GM23338 (cell line): ENCODE measurements at regions not wholly inside any gene's neighbourhood (a gene's known extent, or its start where the extent isn't known, plus 50 kb on each side); places are given as distances from the start of the nearest gene placed in this dataset.
A peak's percentile ranks its signal among the peaks of the same experiment; 100 is the strongest.

Experiments used
- ATAC-seq: fragments of 200-7000 bp; cut with Tn5 transposase; 3 replicates; pipeline ENCODE4 v1.9.1; 2020
- DNase-seq: peaks from one replicate; pipeline ENCODE4 v3.0.0-alpha.2; 2015; ENCODE audit warnings: low spot score
- H2AFZ ChIP-seq: fragments of 200-600 bp; sonication (generic); 2 replicates; pipeline ENCODE4 v1.8.0; 2016; ENCODE audit warnings: antibody characterized with exemption, mild to moderate bottlenecking, moderate library complexity
- H3F3A ChIP-seq: fragments of 200-600 bp; sonication (generic); replicated peaks from 2 replicates; pipeline ENCODE4 v1.8.0; 2017; ENCODE audit warnings: antibody characterized with exemption, mixed run types, low read depth
- H3K27ac ChIP-seq: fragments of 200-600 bp; sonication (generic); 2 replicates; pipeline ENCODE4 v1.6.1; 2016; ENCODE audit warnings: low read depth
- H3K27me3 ChIP-seq: fragments of 200-600 bp; sonication (generic); 2 replicates; pipeline ENCODE4 v1.8.0; 2016; ENCODE audit warnings: mild to moderate bottlenecking, mixed run types, moderate library complexity; ENCODE audit not compliant: insufficient read depth
- H3K36me3 ChIP-seq: fragments of 200-600 bp; sonication (generic); 2 replicates; pipeline ENCODE4 v1.8.0; 2016; ENCODE audit warnings: mild to moderate bottlenecking; ENCODE audit not compliant: insufficient read depth
- H3K4me1 ChIP-seq: fragments of 200-600 bp; sonication (generic); 2 replicates; pipeline ENCODE4 v1.8.0; 2016; ENCODE audit warnings: mild to moderate bottlenecking, moderate library complexity; ENCODE audit not compliant: insufficient read depth
- H3K4me2 ChIP-seq: fragments of 200-600 bp; sonication (generic); 2 replicates; pipeline ENCODE4 v1.7.1; 2017; ENCODE audit warnings: mixed run types
- H3K4me3 ChIP-seq: fragments of 200-600 bp; sonication (generic); 2 replicates; pipeline ENCODE4 v1.6.1; 2016; ENCODE audit warnings: mixed run types
- H3K79me2 ChIP-seq: fragments of 200-600 bp; sonication (generic); replicated peaks from 2 replicates; pipeline ENCODE4 v1.8.0; 2017; ENCODE audit warnings: mild to moderate bottlenecking; ENCODE audit not compliant: insufficient read depth
- H3K9me2 ChIP-seq: fragments of 200-600 bp; sonication (generic); 2 replicates; pipeline ENCODE4 v1.8.0; 2017; ENCODE audit not compliant: insufficient read depth
- H4K20me1 ChIP-seq: fragments of 200-600 bp; sonication (generic); replicated peaks from 2 replicates; pipeline ENCODE4 v1.8.0; 2017; ENCODE audit warnings: mild to moderate bottlenecking; ENCODE audit not compliant: insufficient read depth
- H3K27ac Mint-ChIP-seq: 2 replicates; pipeline ENCODE4 v1.8.0; 2020; ENCODE audit warnings: inconsistent platforms, mild to moderate bottlenecking, moderate library complexity, mixed read lengths
- H3K27me3 Mint-ChIP-seq: 3 replicates; pipeline ENCODE4 v1.8.0; 2022; ENCODE audit warnings: low read depth, mild to moderate bottlenecking, moderate library complexity, mixed read lengths, inconsistent platforms; ENCODE audit not compliant: insufficient read depth, poor library complexity
- H3K36me3 Mint-ChIP-seq: 3 replicates; pipeline ENCODE4 v1.8.0; 2021; ENCODE audit warnings: low read depth, mild to moderate bottlenecking, inconsistent platforms, moderate library complexity, mixed read lengths
- H3K4me1 Mint-ChIP-seq: 3 replicates; pipeline ENCODE4 v1.8.0; 2020; ENCODE audit warnings: mild to moderate bottlenecking, inconsistent platforms, mixed read lengths
- H3K4me3 Mint-ChIP-seq: 3 replicates; pipeline ENCODE4 v1.8.0; 2021; ENCODE audit warnings: moderate library complexity, mild to moderate bottlenecking, inconsistent platforms, mixed read lengths
- H3K9me3 Mint-ChIP-seq: 3 replicates; pipeline ENCODE4 v1.8.0; 2020; ENCODE audit warnings: moderate library complexity, mild to moderate bottlenecking, inconsistent platforms, mixed read lengths
- CREB1 ChIP-seq: fragments of 250-450 bp; sonication (Bioruptor Pico); IDR thresholded peaks from 2 replicates; pipeline ENCODE4 v1.5.0; 2020; ENCODE audit warnings: low read depth, mild to moderate bottlenecking, moderate library complexity
- CTCF ChIP-seq, 2 experiments: fragments of 200-600 bp in 1 of 2; sonication (generic) in 1 of 2; conservative IDR thresholded peaks; 2 replicates each; pipeline versions ENCODE4 v1.5.1 to v1.6.1; 2016 to 2017; ENCODE audit warnings: antibody characterized with exemption in 2 of 2, low read depth in 2 of 2, mild to moderate bottlenecking in 2 of 2, moderate library complexity in 1 of 2
- ETS1 ChIP-seq: IDR thresholded peaks from 2 replicates; pipeline ENCODE4 v1.6.1; 2016; ENCODE audit warnings: antibody characterized with exemption
- EZH2 ChIP-seq: fragments of 200-600 bp; sonication (generic); IDR thresholded peaks from one replicate; pipeline ENCODE4 v1.8.0; 2017; ENCODE audit warnings: antibody characterized with exemption, mild to moderate bottlenecking, low read depth; ENCODE audit not compliant: unreplicated experiment
- EZH2phosphoT487 ChIP-seq: fragments of 200-600 bp; sonication (generic); IDR thresholded peaks from one replicate; pipeline ENCODE4 v1.8.1; 2018; ENCODE audit warnings: antibody characterized with exemption; ENCODE audit not compliant: unreplicated experiment
- JUNB ChIP-seq: IDR thresholded peaks from one replicate; pipeline ENCODE4 v1.6.1; 2016; ENCODE audit warnings: antibody characterized with exemption; ENCODE audit not compliant: unreplicated experiment
- NANOG ChIP-seq: IDR thresholded peaks from 2 replicates; pipeline ENCODE4 v1.6.1; 2016; ENCODE audit warnings: antibody characterized with exemption, borderline replicate concordance
- POLR2AphosphoS5 ChIP-seq: IDR thresholded peaks from 2 replicates; pipeline ENCODE4 v1.6.1; 2016; ENCODE audit warnings: antibody characterized with exemption, low read depth
- REST ChIP-seq: IDR thresholded peaks from one replicate; pipeline ENCODE4 v1.6.1; 2018; ENCODE audit warnings: antibody characterized with exemption; ENCODE audit not compliant: unreplicated experiment
- STAT1 ChIP-seq: IDR thresholded peaks from one replicate; pipeline ENCODE4 v1.6.1; 2016; ENCODE audit warnings: antibody characterized with exemption; ENCODE audit not compliant: unreplicated experiment
- ZNF114 ChIP-seq: fragments of 250-450 bp; sonication (Bioruptor Pico); IDR thresholded peaks from 2 replicates; pipeline ENCODE4 v1.5.0; 2020; ENCODE audit warnings: mild to moderate bottlenecking, moderate library complexity
- ZNF331 ChIP-seq: fragments of 250-450 bp; sonication (Bioruptor Pico); IDR thresholded peaks from 2 replicates; pipeline ENCODE4 v1.5.0; 2020; ENCODE audit warnings: low read depth, mild to moderate bottlenecking, moderate library complexity
- ZNF462 ChIP-seq: fragments of 250-450 bp; sonication (Bioruptor Pico); IDR thresholded peaks from 2 replicates; pipeline ENCODE4 v1.5.0; 2020; ENCODE audit warnings: mild to moderate bottlenecking, moderate library complexity

GRCh38 chr5:175344331-175345195 is 99.4 kb downstream of the DRD1 start:
- ATAC-seq, result no peak

More at GRCh38 chr5:175344331-175345195, 99.4 kb downstream of the DRD1 start:
- no peak overlapping the region for H3K4me3 Mint-ChIP-seq
- H3K9me3 Mint-ChIP-seq, result no peaks in the 10 kb centered on the region; the same call in 1 of the 3 replicates
- Histone ChIP-seq H3K9me2 (no peaks in the 10 kb centered on the region), H3K36me3 (no peaks in the 10 kb centered on the region), H2AFZ (peak overlapping the region; percentile 29; the same call in 1 of the 2 replicates), H3K4me3 (no peak overlapping the region), H3F3A (no peaks in the 10 kb centered on the region), H3K27ac (no peak overlapping the region), H3K79me2 (no peaks in the 10 kb centered on the region), H3K4me2 (no peak overlapping the region), H4K20me1 (no peaks in the 10 kb centered on the region), H3K4me1 (peaks cover 5% of the 10 kb centered on the region; the same call in 1 of the 2 replicates), H3K27me3 (no peaks in the 10 kb centered on the region)
- no peaks in the 10 kb centered on the region for H3K36me3 Mint-ChIP-seq
- DNase-seq, result no peak
- H3K27me3 Mint-ChIP-seq, result no peaks in the 10 kb centered on the region
- peaks cover 20% of the 10 kb centered on the region for H3K4me1 Mint-ChIP-seq
- TF ChIP-seq EZH2, result no peak
- no peak for TF ChIP-seq POLR2AphosphoS5
- TF ChIP-seq ETS1, result no peak
- no peak for TF ChIP-seq CREB1 (CRISPR knock-in tag)
- no peak for TF ChIP-seq NANOG
- TF ChIP-seq REST, result no peak
- no peak for TF ChIP-seq ZNF331
- TF ChIP-seq STAT1, result no peak
- TF ChIP-seq JUNB, result no peak
- no peak for TF ChIP-seq EZH2phosphoT487
- no peak for TF ChIP-seq ZNF462 (CRISPR knock-in tag)
- no peak for TF ChIP-seq CTCF (conservative IDR thresholded peaks at IDR 0.05; ENCODE audit: low read depth in 2 of 2)
- no peak for TF ChIP-seq ZNF114 (CRISPR knock-in tag)
- H3K27ac Mint-ChIP-seq, result no peak overlapping the region
